Adrenal gland (tissue), 9 donors: ENCODE measurements at regions not wholly inside any gene's neighbourhood (a gene's known extent, or its start where the extent isn't known, plus 50 kb on each side); places are given as distances from the start of the nearest gene placed in this dataset.

ENCODE experiments used
- DNase-seq, 7 donors: peaks; one replicate each; pipeline ENCODE4 v3.0.0-alpha.2; 2019 to 2020
- H3K27ac ChIP-seq, 5 donors: fragments of 200-600 bp; sonication (generic) in 4 of 5; 1 replicate in 3 of 5; 2 replicates in 2 of 5; pipeline versions ENCODE4 v1.5.1 to v1.8.0; 2016 to 2020; ENCODE audit warnings: mild to moderate bottlenecking in 1 of 5
- H3K27me3 ChIP-seq: fragments of 200-600 bp; 2 replicates; pipeline ENCODE4 v1.8.0; 2021
- H3K36me3 ChIP-seq, 2 donors: fragments of 200-600 bp; replicated peaks in 1 of 2; 1 replicate in 1 of 2; 2 replicates in 1 of 2; pipeline versions ENCODE4 v1.5.1 to v1.8.0; 2018 to 2022
- H3K4me1 ChIP-seq, 2 donors: fragments of 200-600 bp; replicated peaks in 1 of 2; 1 replicate in 1 of 2; 2 replicates in 1 of 2; pipeline versions ENCODE4 v1.5.1 to v1.8.0; 2018 to 2021
- H3K4me3 ChIP-seq, 4 donors: fragments of 200-600 bp; sonication (generic) in 3 of 4; one replicate each; pipeline ENCODE4 v1.5.1; 2016 to 2018
- H3K9me3 ChIP-seq, 3 donors: fragments of 200-600 bp; sonication (generic) in 1 of 3; replicated peaks in 1 of 3; 1 replicate in 2 of 3; 2 replicates in 1 of 3; pipeline versions ENCODE4 v1.5.1 to v1.8.0; 2016 to 2021
- CTCF ChIP-seq, 6 experiments: fragments of 450-650 bp in 4 of 6; fragments of 200-600 bp in 2 of 6; sonication (generic) in 1 of 6; IDR thresholded peaks; 1 replicate in 5 of 6; 2 replicates in 1 of 6; pipeline versions ENCODE4 v1.5.1 to v1.8.0; 2016 to 2021; ENCODE audit warnings: antibody characterized with exemption in 6 of 6, mild to moderate bottlenecking in 2 of 6, moderate library complexity in 1 of 6
- POLR2A ChIP-seq, 2 donors: fragments of 450-650 bp; IDR thresholded peaks; one replicate each; pipeline ENCODE4 v1.6.1; 2017; ENCODE audit warnings: antibody characterized with exemption in 2 of 2, mild to moderate bottlenecking in 2 of 2, moderate library complexity in 1 of 2
- WGBS, 4 donors: extraction: QIAGEN DNeasy Blood & Tissue Kit in 2 of 4; methylation state at CpG; one replicate each; pipeline versions ENCODE4 v1.1.5 to v1.1.7; 2013 to 2017; 5-methylcytosine and 5-hydroxymethylcytosine counted together
- intact Hi-C, 2 donors: fragments of 100-400 bp; cut with DNase I; formaldehyde crosslinking; loops; one replicate each; pipeline versions ENCODE4 v1.14.1 to v1.15.0; 2022 to 2023
- donor health status: healthy with polysubstance abuse.
- donor health status: Bipolar disorder and iron deficiency.
- donor health status: DM: yes; HTN: yes; CAD: no.
- donor health status: DM: no; HTN: no; CAD: no.
- donor health status: DM: no; HTN: no; CAD: no.

DNA sequence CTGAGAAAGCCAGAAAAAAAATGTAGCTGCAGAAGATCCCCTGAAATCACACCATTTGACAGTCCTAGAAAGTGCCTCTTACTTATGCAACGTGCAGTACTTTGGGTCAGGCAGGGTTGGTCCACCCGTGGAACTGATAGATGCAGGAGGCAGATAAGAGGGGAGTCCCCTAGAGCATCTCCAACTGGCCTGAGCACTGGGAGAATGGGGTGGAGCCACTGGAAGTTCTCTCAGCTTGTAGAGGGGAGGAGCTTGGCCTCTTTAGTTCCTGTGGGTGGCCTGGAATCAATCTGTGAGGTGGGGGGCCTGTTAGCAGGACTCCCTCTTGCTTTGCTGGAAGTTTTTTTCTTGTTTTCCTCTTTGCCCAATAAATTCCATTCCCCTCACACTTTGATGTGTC, 335.7 kb upstream of the NCAM2 start:
- Histone ChIP-seq H3K36me3 (no peaks in the 10 kb centered on the region), H3K9me3 (no peaks in the 10 kb centered on the region), H3K27ac (no peak overlapping the region), H3K27me3 (no peaks in the 10 kb centered on the region), H3K4me1 (no peaks in the 10 kb centered on the region), H3K4me3 (no peak overlapping the region)
- intact Hi-C loops: no loop called here
- DNase-seq: no peak
- WGBS, 4 donors: 25 to 45% (median 33%) methylated on average over 2 of the region's 2 CpGs
- TF ChIP-seq CTCF (IDR thresholded peaks at IDR 0.05): no peak
- TF ChIP-seq POLR2A (IDR thresholded peaks at IDR 0.05): no peak

DNA sequence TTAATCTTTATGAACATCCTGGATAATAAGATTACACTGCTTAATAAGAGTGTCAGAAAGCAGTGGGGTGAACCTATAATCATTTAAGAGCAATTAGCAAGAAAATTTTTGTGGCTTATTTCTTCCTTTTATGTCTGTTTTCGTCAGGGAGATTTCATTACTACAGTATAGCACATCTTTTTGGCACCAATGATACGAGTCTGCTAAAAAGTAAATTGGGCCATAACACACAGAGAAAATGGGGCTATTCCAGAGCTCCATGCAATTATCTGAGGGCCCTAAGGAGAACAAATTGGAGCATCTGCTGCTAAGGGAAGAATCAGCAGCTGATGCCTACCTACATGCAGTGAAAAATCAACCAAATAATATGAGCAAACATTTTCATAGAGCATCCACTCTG, 330.3 kb upstream of the NCAM2 start:
- WGBS, 4 donors: 60 to 75% (median 64%) methylated on average over 2 of the region's 2 CpGs
- no peaks in the 10 kb centered on the region for H3K4me1 ChIP-seq
- H3K27ac ChIP-seq: no peak overlapping the region
- intact Hi-C loops: no loop called here
- no peak for TF ChIP-seq CTCF (IDR thresholded peaks at IDR 0.05)
- no peak for TF ChIP-seq POLR2A (IDR thresholded peaks at IDR 0.05)
- no peaks in the 10 kb centered on the region for H3K36me3 ChIP-seq
- H3K9me3 ChIP-seq: no peaks in the 10 kb centered on the region
- H3K4me3 ChIP-seq: no peak overlapping the region
- no peaks in the 10 kb centered on the region for H3K27me3 ChIP-seq
- DNase-seq: no peak

DNA sequence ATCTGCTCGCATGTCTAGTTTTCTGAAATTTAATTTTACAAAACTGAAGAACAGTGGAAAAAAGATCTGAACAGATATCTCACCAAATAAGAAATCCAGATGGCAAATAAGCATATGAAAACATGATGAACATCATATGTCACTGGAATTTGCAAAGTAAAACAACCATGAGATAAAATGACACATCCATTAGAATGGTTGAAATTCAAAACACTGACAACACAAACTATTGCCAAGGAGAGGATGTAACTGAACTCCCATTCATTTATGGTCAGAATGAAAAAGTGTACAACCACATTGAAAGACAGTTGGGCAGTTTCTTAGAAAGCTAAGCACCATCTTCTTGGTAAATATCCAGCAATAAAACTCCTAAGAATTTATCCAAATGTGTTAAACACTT, 312.7 kb upstream of the NCAM2 start:
- no peak for DNase-seq
- H3K27ac ChIP-seq: no peak overlapping the region
- H3K4me1 ChIP-seq: no peaks in the 10 kb centered on the region
- intact Hi-C loops: no loop called here
- no peaks in the 10 kb centered on the region for H3K27me3 ChIP-seq
- H3K4me3 ChIP-seq: no peak overlapping the region
- WGBS, 4 donors: 75 to 82% (median 79%) methylated on average over 1 of the region's 1 CpG
- H3K36me3 ChIP-seq: no peaks in the 10 kb centered on the region
- no peaks in the 10 kb centered on the region for H3K9me3 ChIP-seq
- TF ChIP-seq POLR2A (IDR thresholded peaks at IDR 0.05) (no peak), CTCF (IDR thresholded peaks at IDR 0.05) (no peak)

DNA sequence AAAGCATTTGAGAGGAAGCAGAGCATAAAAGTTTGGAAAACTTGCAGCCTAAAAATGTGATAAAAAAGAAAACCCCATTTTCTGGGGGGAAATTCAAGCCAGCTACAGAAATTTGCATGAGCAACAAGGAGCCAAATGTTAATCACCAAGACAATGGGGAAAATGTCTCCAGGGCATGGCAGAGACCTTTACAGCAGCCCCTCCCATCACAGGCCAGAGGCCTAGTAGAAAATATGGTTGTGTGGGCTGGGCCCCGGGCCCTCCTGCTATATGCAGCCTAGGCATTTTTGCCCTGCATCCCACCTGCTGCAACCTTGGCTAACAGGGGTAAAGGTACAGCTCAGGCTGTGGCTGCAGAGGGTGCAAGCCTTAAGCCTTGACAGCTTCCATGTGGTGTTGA, 299.6 kb upstream of the NCAM2 start:
- TF ChIP-seq CTCF (IDR thresholded peaks at IDR 0.05) (no peak), POLR2A (IDR thresholded peaks at IDR 0.05) (no peak)
- intact Hi-C loops: no loop called here
- 71 to 100% (median 88%) methylated on average over 1 of the region's 1 CpG for whole genome bisulfite sequencing, 4 donors

More for the DNA sequence above, 299.6 kb upstream of the NCAM2 start:
- DNase-seq: no peak
- H3K4me3 ChIP-seq: no peak overlapping the region
- no peaks in the 10 kb centered on the region for H3K4me1 ChIP-seq
- no peaks in the 10 kb centered on the region for H3K36me3 ChIP-seq
- H3K27ac ChIP-seq: no peak overlapping the region
- H3K27me3 ChIP-seq: no peaks in the 10 kb centered on the region
- H3K9me3 ChIP-seq: no peaks in the 10 kb centered on the region
